H9 (cell line): ENCODE measurements at regions not wholly inside any gene's neighbourhood (a gene's known extent, or its start where the extent isn't known, plus 50 kb on each side); places are given as distances from the start of the nearest gene placed in this dataset.

Source experiments
- DNase-seq: peaks from one replicate; pipeline ENCODE4 v3.0.0-alpha.2; 2017
- H2AFZ ChIP-seq: one replicate; pipeline ENCODE4 v1.6.1; 2013; ENCODE audit warnings: mild to moderate bottlenecking, low read length, control low read depth, moderate library complexity
- H2AK5ac ChIP-seq: 2 replicates; pipeline ENCODE4 v1.6.1; 2013; ENCODE audit warnings: low read length, control low read depth, mixed read lengths; ENCODE audit not compliant: insufficient read length
- H2BK120ac ChIP-seq: one replicate; pipeline ENCODE4 v1.6.1; 2013; ENCODE audit warnings: low read depth, mild to moderate bottlenecking, low read length, control low read depth, inconsistent platforms; ENCODE audit not compliant: poor library complexity, severe bottlenecking
- H2BK12ac ChIP-seq: 2 replicates; pipeline ENCODE4 v1.6.1; 2013; ENCODE audit warnings: low read length, control low read depth, mixed read lengths, low read depth; ENCODE audit not compliant: insufficient read length
- H2BK15ac ChIP-seq: 2 replicates; pipeline ENCODE4 v1.6.1; 2013; ENCODE audit warnings: low read depth, low read length, control low read depth
- H2BK20ac ChIP-seq: one replicate; pipeline ENCODE4 v1.6.1; 2013; ENCODE audit warnings: low read depth, mild to moderate bottlenecking, low read length, control low read depth, inconsistent platforms; ENCODE audit not compliant: poor library complexity, severe bottlenecking
- H2BK5ac ChIP-seq: 2 replicates; pipeline ENCODE4 v1.6.1; 2013; ENCODE audit warnings: low read length, control low read depth, mixed read lengths; ENCODE audit not compliant: insufficient read length
- H3K14ac ChIP-seq: 2 replicates; pipeline ENCODE4 v1.6.1; 2013; ENCODE audit warnings: low read length, control low read depth; ENCODE audit not compliant: insufficient read depth
- H3K18ac ChIP-seq: 2 replicates; pipeline ENCODE4 v1.6.1; 2013; ENCODE audit warnings: low read depth, mild to moderate bottlenecking, mixed read lengths, low read length, control low read depth; ENCODE audit not compliant: insufficient read length
- H3K23ac ChIP-seq: 2 replicates; pipeline ENCODE4 v1.6.1; 2013; ENCODE audit warnings: low read length, control low read depth, mixed read lengths, low read depth; ENCODE audit not compliant: insufficient read length
- H3K23me2 ChIP-seq: 2 replicates; pipeline ENCODE4 v1.6.1; 2013; ENCODE audit warnings: low read depth, mild to moderate bottlenecking, mixed read lengths, low read length, control low read depth; ENCODE audit not compliant: insufficient read length, poor library complexity, severe bottlenecking
- H3K27ac ChIP-seq: 2 replicates; pipeline ENCODE4 v1.5.1; 2013; ENCODE audit warnings: low read length, control low read depth, mixed read lengths, low read depth; ENCODE audit not compliant: insufficient read length
- H3K27me3 ChIP-seq: 2 replicates; pipeline ENCODE4 v1.6.1; 2013; ENCODE audit warnings: low read length, control low read depth, inconsistent platforms; ENCODE audit not compliant: insufficient read depth
- H3K4ac ChIP-seq: 2 replicates; pipeline ENCODE4 v1.6.1; 2013; ENCODE audit warnings: low read depth, mild to moderate bottlenecking, control low read depth, inconsistent platforms, low read length, moderate library complexity
- H3K4me1 ChIP-seq: 2 replicates; pipeline ENCODE4 v1.6.1; 2013; ENCODE audit warnings: low read length, control low read depth, inconsistent platforms; ENCODE audit not compliant: insufficient read depth
- H3K4me2 ChIP-seq: 2 replicates; pipeline ENCODE4 v1.6.1; 2013; ENCODE audit warnings: low read length, control low read depth, mixed read lengths; ENCODE audit not compliant: insufficient read length, insufficient read depth
- H3K56ac ChIP-seq: 2 replicates; pipeline ENCODE4 v1.6.1; 2013; ENCODE audit warnings: low read depth, mild to moderate bottlenecking, mixed read lengths, low read length, control low read depth; ENCODE audit not compliant: insufficient read length
- H3K79me1 ChIP-seq: 2 replicates; pipeline ENCODE4 v1.6.1; 2013; ENCODE audit warnings: low read depth, mild to moderate bottlenecking, moderate library complexity, low read length, control low read depth, inconsistent platforms; ENCODE audit not compliant: insufficient read depth, poor library complexity, severe bottlenecking
- H3K79me2 ChIP-seq: 2 replicates; pipeline ENCODE4 v1.6.1; 2013; ENCODE audit warnings: low read length, control low read depth, inconsistent platforms; ENCODE audit not compliant: insufficient read depth
- H3K9ac ChIP-seq: 2 replicates; pipeline ENCODE4 v1.6.1; 2013; ENCODE audit warnings: low read length, control low read depth, mixed read lengths; ENCODE audit not compliant: insufficient read length; ENCODE audit errors: extremely low read depth
- H3K9me3 ChIP-seq: one replicate; pipeline ENCODE4 v1.6.1; 2013; ENCODE audit warnings: low read depth, low read length, inconsistent platforms; ENCODE audit not compliant: control insufficient read depth
- H3T11ph ChIP-seq: one replicate; pipeline ENCODE4 v1.6.1; 2013; ENCODE audit warnings: mild to moderate bottlenecking, low read length, control low read depth, inconsistent platforms
- H4K20me1 ChIP-seq: one replicate; pipeline ENCODE4 v1.6.1; 2013; ENCODE audit not compliant: control insufficient read depth, insufficient read length, insufficient read depth
- H4K5ac ChIP-seq: 2 replicates; pipeline ENCODE4 v1.6.1; 2013; ENCODE audit warnings: low read depth, mild to moderate bottlenecking, mixed read lengths, low read length, control low read depth; ENCODE audit not compliant: insufficient read length
- H4K8ac ChIP-seq: replicated peaks from 2 replicates; pipeline ENCODE4 v1.6.1; 2013; ENCODE audit warnings: low read length, control low read depth, mixed read lengths, low read depth; ENCODE audit not compliant: insufficient read length
- H4K91ac ChIP-seq: 2 replicates; pipeline ENCODE4 v1.6.1; 2013; ENCODE audit warnings: low read depth, mild to moderate bottlenecking, moderate library complexity, mixed read lengths, low read length, control low read depth; ENCODE audit not compliant: insufficient read length
- H3K27ac Mint-ChIP-seq, 3 experiments: 2 replicates in 2 of 3; 3 replicates in 1 of 3; pipeline ENCODE4 v1.8.0; 2020 to 2021; ENCODE audit warnings: mixed read lengths in 3 of 3, mild to moderate bottlenecking in 1 of 3, moderate library complexity in 1 of 3
- H3K27me3 Mint-ChIP-seq: 2 replicates; pipeline ENCODE4 v1.8.0; 2021; ENCODE audit warnings: low read depth, mild to moderate bottlenecking, moderate library complexity, mixed read lengths
- H3K36me3 Mint-ChIP-seq, 3 experiments: 2 replicates in 2 of 3; 3 replicates in 1 of 3; pipeline ENCODE4 v1.8.0; 2020 to 2021; ENCODE audit warnings: low read depth in 3 of 3, mixed read lengths in 3 of 3; ENCODE audit not compliant: insufficient read depth in 1 of 3
- H3K4me1 Mint-ChIP-seq, 2 experiments: 2 replicates each; pipeline ENCODE4 v1.8.0; 2020; ENCODE audit warnings: mixed read lengths in 2 of 2
- H3K4me3 Mint-ChIP-seq, 2 experiments: 2 replicates in 1 of 2; 3 replicates in 1 of 2; pipeline ENCODE4 v1.8.0; 2020 to 2021; ENCODE audit warnings: mild to moderate bottlenecking in 2 of 2, mixed read lengths in 2 of 2, moderate library complexity in 1 of 2
- H3K9me3 Mint-ChIP-seq, 2 experiments: 2 replicates in 1 of 2; 3 replicates in 1 of 2; pipeline ENCODE4 v1.8.0; 2020; ENCODE audit warnings: mild to moderate bottlenecking in 2 of 2, mixed read lengths in 2 of 2, moderate library complexity in 1 of 2
- WGBS: extraction: QIAGEN DNeasy Blood & Tissue Kit; methylation state at CpG from one replicate; pipeline ENCODE4 v1.1.7; 2013; ENCODE audit warnings: missing lambda C conversion rate, low lambda C conversion rate, mixed read lengths; ENCODE audit not compliant: insufficient read length; ENCODE audit errors: extremely low coverage; 5-methylcytosine and 5-hydroxymethylcytosine counted together
- TF ChIP-seq, protein P1 (sequence below): fragments of 200-600 bp; sonication (generic); conservative IDR thresholded peaks from 3 replicates; pipeline ENCODE4 v1.8.0; 2021; ENCODE audit warnings: antibody characterized with exemption, mild to moderate bottlenecking

DNA sequence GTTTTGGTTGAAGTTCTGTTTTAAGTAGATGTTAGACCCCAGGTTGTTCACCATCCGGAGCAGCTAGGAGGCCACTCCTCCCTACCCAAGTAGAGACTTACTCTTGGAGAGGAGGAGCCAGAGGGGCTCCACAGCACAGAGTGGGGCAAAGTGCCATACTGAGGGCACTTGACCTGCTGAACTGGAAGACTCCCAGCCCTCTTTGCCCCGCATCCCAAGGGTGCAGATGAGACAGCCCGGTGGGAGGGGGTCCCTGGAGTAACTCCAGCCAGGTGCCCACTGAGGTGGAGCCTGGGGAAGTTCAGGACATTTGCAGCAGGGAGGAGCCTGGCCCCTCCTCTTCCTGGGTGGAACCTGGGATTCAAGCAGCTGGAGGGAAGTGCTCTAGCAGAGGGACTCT is 102.1 kb upstream of the GPR6 start:
- peaks cover 8 to 13% of the 10 kb centered on the region in 2 experiments; a peak in 4 of 5 replicates for H3K9me3 Mint-ChIP-seq
- TF ChIP-seq, protein P1, sequence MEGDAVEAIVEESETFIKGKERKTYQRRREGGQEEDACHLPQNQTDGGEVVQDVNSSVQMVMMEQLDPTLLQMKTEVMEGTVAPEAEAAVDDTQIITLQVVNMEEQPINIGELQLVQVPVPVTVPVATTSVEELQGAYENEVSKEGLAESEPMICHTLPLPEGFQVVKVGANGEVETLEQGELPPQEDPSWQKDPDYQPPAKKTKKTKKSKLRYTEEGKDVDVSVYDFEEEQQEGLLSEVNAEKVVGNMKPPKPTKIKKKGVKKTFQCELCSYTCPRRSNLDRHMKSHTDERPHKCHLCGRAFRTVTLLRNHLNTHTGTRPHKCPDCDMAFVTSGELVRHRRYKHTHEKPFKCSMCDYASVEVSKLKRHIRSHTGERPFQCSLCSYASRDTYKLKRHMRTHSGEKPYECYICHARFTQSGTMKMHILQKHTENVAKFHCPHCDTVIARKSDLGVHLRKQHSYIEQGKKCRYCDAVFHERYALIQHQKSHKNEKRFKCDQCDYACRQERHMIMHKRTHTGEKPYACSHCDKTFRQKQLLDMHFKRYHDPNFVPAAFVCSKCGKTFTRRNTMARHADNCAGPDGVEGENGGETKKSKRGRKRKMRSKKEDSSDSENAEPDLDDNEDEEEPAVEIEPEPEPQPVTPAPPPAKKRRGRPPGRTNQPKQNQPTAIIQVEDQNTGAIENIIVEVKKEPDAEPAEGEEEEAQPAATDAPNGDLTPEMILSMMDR, result no peak
- Histone ChIP-seq H3T11ph (no peak overlapping the region), H3K27ac (no peak overlapping the region), H3K56ac (no peak overlapping the region), H3K79me2 (no peaks in the 10 kb centered on the region), H2BK120ac (no peak overlapping the region), H3K4me2 (no peak overlapping the region), H2BK15ac (no peak overlapping the region), H3K23me2 (no peaks in the 10 kb centered on the region), H4K8ac (no peak overlapping the region), H3K18ac (no peak overlapping the region), H3K9ac (no peak overlapping the region), H2AK5ac (no peak overlapping the region), H4K91ac (no peak overlapping the region), H3K4ac (no peak overlapping the region), H3K4me1 (no peaks in the 10 kb centered on the region), H3K23ac (no peak overlapping the region), H2BK12ac (no peak overlapping the region), H3K79me1 (no peaks in the 10 kb centered on the region), H2BK5ac (no peak overlapping the region), H2BK20ac (no peak overlapping the region), H4K5ac (no peak overlapping the region), H4K20me1 (no peaks in the 10 kb centered on the region), H3K14ac (no peak overlapping the region), H3K27me3 (no peaks in the 10 kb centered on the region), H2AFZ (no peak overlapping the region), H3K9me3 (no peaks in the 10 kb centered on the region)
- H3K27me3 Mint-ChIP-seq, result peaks cover 2% of the 10 kb centered on the region
- no peak for DNase-seq
- H3K36me3 Mint-ChIP-seq, result peaks cover 5 to 17% (median 9%) of the 10 kb centered on the region in 3 experiments; a peak in 5 of 7 replicates
- no peak overlapping the region for H3K27ac Mint-ChIP-seq
- H3K4me3 Mint-ChIP-seq, result no peak overlapping the region
- WGBS, result no CpG with 5 or more reads among the region's 3 CpGs
- H3K4me1 Mint-ChIP-seq, result peaks cover 12 to 13% of the 10 kb centered on the region in 2 experiments; a peak in 2 of 4 replicates
